Adrenal gland (tissue), 5 donors: ENCODE measurements at regions not wholly inside any gene's neighbourhood (a gene's known extent, or its start where the extent isn't known, plus 50 kb on each side); places are given as distances from the start of the nearest gene placed in this dataset.

Experiments used
- POLR2A ChIP-seq, 2 donors: fragments of 450-650 bp; IDR thresholded peaks; one replicate each; pipeline ENCODE4 v1.6.1; 2017; ENCODE audit warnings: antibody characterized with exemption in 2 of 2, mild to moderate bottlenecking in 2 of 2, moderate library complexity in 1 of 2
- TF ChIP-seq, protein P1 (sequence below), 6 experiments: fragments of 450-650 bp in 4 of 6; fragments of 200-600 bp in 2 of 6; sonication (generic) in 1 of 6; IDR thresholded peaks; 1 replicate in 5 of 6; 2 replicates in 1 of 6; pipeline versions ENCODE4 v1.5.1 to v1.8.0; 2016 to 2021; ENCODE audit warnings: antibody characterized with exemption in 6 of 6, mild to moderate bottlenecking in 2 of 6, moderate library complexity in 1 of 6
- donor health status: DM: no; HTN: no; CAD: no.

DNA sequence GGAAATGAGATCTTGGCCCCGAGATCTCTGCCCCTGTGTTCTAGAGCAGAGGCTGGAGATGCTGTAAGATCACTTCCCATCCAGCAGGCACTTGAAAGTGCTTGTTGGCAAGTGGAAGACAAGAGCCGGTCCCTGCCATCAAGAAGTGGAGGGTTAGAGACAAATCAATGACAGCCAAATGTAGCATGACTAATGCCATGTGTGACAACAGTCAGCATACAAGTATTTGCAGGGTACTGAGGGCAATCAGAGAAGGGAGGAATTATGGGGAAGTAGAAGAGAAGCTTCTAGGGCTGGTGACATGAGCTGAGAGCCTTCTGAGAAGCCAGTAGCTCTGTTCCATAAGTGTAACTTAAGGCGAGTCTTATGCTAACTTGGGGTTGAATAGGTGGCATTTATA, 58.6 kb downstream of the TMEM17 start:
- TF ChIP-seq POLR2A (IDR thresholded peaks at IDR 0.05), result no peak
- TF ChIP-seq, protein P1, sequence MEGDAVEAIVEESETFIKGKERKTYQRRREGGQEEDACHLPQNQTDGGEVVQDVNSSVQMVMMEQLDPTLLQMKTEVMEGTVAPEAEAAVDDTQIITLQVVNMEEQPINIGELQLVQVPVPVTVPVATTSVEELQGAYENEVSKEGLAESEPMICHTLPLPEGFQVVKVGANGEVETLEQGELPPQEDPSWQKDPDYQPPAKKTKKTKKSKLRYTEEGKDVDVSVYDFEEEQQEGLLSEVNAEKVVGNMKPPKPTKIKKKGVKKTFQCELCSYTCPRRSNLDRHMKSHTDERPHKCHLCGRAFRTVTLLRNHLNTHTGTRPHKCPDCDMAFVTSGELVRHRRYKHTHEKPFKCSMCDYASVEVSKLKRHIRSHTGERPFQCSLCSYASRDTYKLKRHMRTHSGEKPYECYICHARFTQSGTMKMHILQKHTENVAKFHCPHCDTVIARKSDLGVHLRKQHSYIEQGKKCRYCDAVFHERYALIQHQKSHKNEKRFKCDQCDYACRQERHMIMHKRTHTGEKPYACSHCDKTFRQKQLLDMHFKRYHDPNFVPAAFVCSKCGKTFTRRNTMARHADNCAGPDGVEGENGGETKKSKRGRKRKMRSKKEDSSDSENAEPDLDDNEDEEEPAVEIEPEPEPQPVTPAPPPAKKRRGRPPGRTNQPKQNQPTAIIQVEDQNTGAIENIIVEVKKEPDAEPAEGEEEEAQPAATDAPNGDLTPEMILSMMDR (IDR thresholded peaks at IDR 0.05), result no peak
